ENCODE measurements at regions not wholly inside any gene's neighbourhood (a gene's known extent, or its start where the extent isn't known, plus 50 kb on each side); places are given as distances from the start of the nearest gene placed in this dataset.
"Not testable (repeated sequence)": the region's sequence is repeated elsewhere in the genome, so short reads cannot be mapped to it uniquely, and the experiment has no call there.

- DNase-seq: no peak
These were observed 57.9 kb downstream of the HINT1 start for GRCh38 chr5:131107128-131107527.

- no peak for DNase-seq
These were observed 60.8 kb downstream of the HINT1 start for GRCh38 chr5:131104169-131104808.

- no peak for DNase-seq
These were observed 68.0 kb downstream of the HINT1 start for GRCh38 chr5:131096774-131097710.

- not testable (repeated sequence) for DNase-seq
These were observed 69.5 kb downstream of the HINT1 start for GRCh38 chr5:131095561-131095960.

- DNase-seq: no peak
These were observed 80.6 kb downstream of the HINT1 start for GRCh38 chr5:131084436-131084835.

- DNase-seq: no peak
These were observed 83.1 kb downstream of the HINT1 start for GRCh38 chr5:131081913-131082488.

- no peak for DNase-seq
These were observed 83.7 kb downstream of the HINT1 start for GRCh38 chr5:131081374-131081773.

GRCh38 chr5:131079232-131079631 is 85.8 kb downstream of the HINT1 start:
- no peak for DNase-seq

GRCh38 chr5:131068893-131069643 is 96.0 kb downstream of the HINT1 start:
- DNase-seq: peak in 3 of 5 experiments; percentile 18 to 91 (median 52)

GRCh38 chr5:131068076-131068475 is 97.0 kb downstream of the HINT1 start:
- DNase-seq: no peak

- DNase-seq: peak in 1 of 5 experiments; percentile 14
These were observed 97.4 kb downstream of the HINT1 start for GRCh38 chr5:131067636-131068035.

- peak in 2 of 5 experiments; percentile 18 to 77 for DNase-seq
These were observed 100.2 kb downstream of the HINT1 start for GRCh38 chr5:131064669-131065371.

GRCh38 chr5:131042021-131042789 is 122.9 kb downstream of the HINT1 start:
- DNase-seq: no peak

GRCh38 chr5:131023498-131023865 is 141.6 kb downstream of the HINT1 start:
- no peak for DNase-seq

- DNase-seq: no peak
These were observed 142.1 kb downstream of the HINT1 start for GRCh38 chr5:131022811-131023497.

GRCh38 chr5:131021646-131022045 is 143.4 kb downstream of the HINT1 start:
- DNase-seq: no peak

- no peak for DNase-seq
These were observed 145.3 kb downstream of the HINT1 start for GRCh38 chr5:131019601-131020315.

- DNase-seq: no peak
These were observed 145.9 kb downstream of the HINT1 start for GRCh38 chr5:131019111-131019510.

- no peak for DNase-seq
These were observed 156.7 kb downstream of the HINT1 start for GRCh38 chr5:131008329-131008728.
